WI38 (cell line): ENCODE measurements at regions not wholly inside any gene's neighbourhood (a gene's known extent, or its start where the extent isn't known, plus 50 kb on each side); places are given as distances from the start of the nearest gene placed in this dataset.
"Not testable (repeated sequence)": the region's sequence is repeated elsewhere in the genome, so short reads cannot be mapped to it uniquely, and the experiment has no call there.

Experiments
- H3K4me3 ChIP-seq: 2 replicates; pipeline ENCODE4 v1.5.1; 2011; ENCODE audit warnings: low read depth, mild to moderate bottlenecking, control low read depth, low read length
- CTCF ChIP-seq: IDR thresholded peaks from 2 replicates; pipeline ENCODE4 v1.5.1; 2012; ENCODE audit warnings: low read depth, mild to moderate bottlenecking, control low read depth, low read length

DNA sequence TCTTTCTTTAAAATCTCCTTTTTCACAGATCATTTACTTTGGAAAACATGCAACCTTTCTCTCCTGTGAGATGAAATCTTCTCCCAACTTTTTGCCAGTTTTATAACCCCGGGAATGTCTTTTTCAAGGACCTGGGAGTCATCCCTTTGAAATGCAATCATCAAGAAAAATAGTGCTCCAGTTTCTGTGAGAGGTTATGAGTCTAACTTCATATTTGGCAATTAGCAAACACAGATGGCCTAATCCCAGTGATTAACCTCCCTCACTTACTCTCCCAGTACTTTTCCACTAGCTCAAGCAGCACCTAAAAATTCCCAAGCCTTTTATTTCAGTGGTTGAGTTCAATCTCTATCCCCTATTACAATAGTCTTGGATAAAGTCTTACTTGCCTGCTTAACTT is 185.8 kb upstream of the TMEM106B start:
- no peak for TF ChIP-seq CTCF
- H3K4me3 ChIP-seq, result no peak overlapping the region

DNA sequence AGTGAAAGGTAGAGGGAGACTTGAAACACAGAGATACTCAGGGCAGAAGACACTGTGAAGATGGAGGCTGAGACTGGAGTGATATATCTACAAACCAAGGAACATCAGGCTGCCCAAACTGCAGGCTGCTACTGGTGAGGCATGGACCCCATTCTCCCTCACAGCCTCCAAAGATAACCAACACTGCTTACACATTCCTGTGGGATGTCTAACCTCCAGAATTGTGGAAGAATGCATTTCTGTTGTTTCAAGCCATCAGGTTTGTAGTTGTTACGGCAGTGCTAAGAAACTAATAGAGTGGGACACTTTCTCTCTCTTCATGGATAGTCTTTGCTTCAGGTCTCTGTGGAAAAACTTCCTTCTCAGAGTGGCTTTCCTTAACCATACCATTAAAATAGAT is 182.6 kb upstream of the TMEM106B start:
- no peak for TF ChIP-seq CTCF
- no peak overlapping the region for H3K4me3 ChIP-seq

GRCh38 chr7:12030116-12030515 is 181.0 kb upstream of the TMEM106B start:
- TF ChIP-seq CTCF, result no peak
- H3K4me3 ChIP-seq, result no peak overlapping the region

DNA sequence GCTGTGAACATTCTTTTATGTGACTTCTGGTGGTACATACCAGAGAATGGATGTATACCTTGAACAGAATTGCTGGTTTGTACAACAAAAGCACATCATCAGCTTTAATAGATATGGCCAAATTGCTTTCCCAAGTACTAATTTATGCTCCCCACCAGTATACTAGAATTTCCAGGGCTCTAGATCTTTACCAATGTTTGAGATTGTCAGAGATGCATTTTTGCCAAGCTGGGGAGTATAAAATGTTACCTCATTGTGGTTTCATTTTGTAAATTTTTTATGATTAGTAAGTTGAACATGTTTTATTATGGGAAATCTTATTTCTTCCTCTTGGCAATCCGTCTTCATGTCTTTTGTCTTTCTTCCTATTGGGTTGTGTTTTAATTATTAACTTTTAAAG is 179.9 kb upstream of the TMEM106B start:
- no peak for TF ChIP-seq CTCF
- no peak overlapping the region for H3K4me3 ChIP-seq

DNA sequence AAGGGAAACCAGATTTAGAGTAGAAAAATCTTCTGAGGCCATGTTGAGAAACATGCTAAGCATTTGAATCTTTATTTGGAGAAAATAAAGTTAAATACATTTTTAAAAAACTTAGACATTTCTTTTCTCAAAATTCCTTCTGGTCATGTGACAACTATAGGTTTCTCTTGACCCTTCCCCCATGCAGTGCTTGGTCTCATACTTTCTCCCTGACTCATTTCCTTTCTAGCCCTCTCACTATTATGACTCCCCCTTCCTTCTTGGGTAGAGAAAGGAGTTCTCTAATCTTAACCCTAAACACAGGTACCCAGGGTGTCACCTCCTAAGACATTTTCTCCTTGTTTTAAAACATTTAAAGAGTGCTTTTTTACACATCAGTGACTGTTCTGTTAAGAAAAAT is 179.5 kb upstream of the TMEM106B start:
- H3K4me3 ChIP-seq, result no peak overlapping the region
- no peak for TF ChIP-seq CTCF

DNA sequence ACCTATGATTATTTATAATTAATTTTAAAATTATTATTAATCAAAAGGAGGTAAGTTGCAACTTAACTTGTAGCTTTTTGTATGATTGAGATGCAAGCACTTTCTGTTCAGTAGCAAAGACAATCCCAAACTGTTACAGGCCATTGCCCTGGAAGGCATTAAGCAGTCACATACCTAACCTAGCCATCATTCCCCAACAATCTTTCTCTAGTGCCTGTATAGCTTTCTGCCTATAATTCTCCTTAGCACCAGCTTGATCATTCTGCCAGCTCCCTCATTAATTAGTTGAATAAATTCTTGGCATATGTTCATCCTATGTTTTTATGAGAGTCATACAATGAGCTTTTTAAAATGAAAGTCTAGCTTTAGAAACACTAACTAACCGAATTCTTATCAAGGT is 178.9 kb upstream of the TMEM106B start:
- TF ChIP-seq CTCF, result no peak
- H3K4me3 ChIP-seq, result no peak overlapping the region

DNA sequence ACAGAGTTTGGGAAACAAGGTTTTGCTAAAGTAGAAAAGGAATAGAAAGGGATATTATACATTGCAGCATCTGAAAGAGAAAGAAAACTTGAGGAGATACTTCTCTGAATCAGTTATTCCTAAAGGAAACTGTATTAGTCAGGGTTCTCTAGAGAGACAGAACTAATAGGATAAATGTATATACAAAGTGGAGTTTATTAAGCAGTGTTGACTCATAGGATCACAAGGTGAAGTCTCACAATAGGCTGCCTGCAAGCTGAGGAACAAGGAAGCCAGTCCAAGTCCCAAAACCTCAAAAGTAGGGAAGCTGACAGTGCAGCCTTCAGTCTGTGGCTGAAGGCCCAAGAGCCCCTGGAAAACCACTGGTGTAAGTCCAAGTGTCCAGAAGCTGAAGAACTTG is 167.6 kb upstream of the TMEM106B start:
- H3K4me3 ChIP-seq, result not testable (repeated sequence)

- H3K4me3 ChIP-seq, result no peak overlapping the region
- no peak for TF ChIP-seq CTCF
These were observed 158.9 kb upstream of the TMEM106B start for GRCh38 chr7:12052211-12052610.
